ENCODE measurements at regions not wholly inside any gene's neighbourhood (a gene's known extent, or its start where the extent isn't known, plus 50 kb on each side); places are given as distances from the start of the nearest gene placed in this dataset.

- no peak for TF ChIP-seq CTCF (IDR thresholded peaks at IDR 0.05)
- no peak for TF ChIP-seq POLR2A (IDR thresholded peaks at IDR 0.05)
Measured at GRCh38 chr1:81006502-81006901, 794.2 kb upstream of the ADGRL2 start.

All from right lobe of liver (tissue), 4 donors.